ENCODE measurements at regions not wholly inside any gene's neighbourhood (a gene's known extent, or its start where the extent isn't known, plus 50 kb on each side); places are given as distances from the start of the nearest gene placed in this dataset.

GRCh38 chr1:38297842-38298241 lies 251.2 kb upstream of the POU3F1 start:
- Histone ChIP-seq H3K9me3 (ENCODE audit: control insufficient read depth, low read depth, low read length) (no peaks in the 10 kb centered on the region), H4K5ac (ENCODE audit: insufficient read length, low read depth, low read length) (no peak overlapping the region), H2BK12ac (ENCODE audit: insufficient read length, low read depth, low read length) (no peak overlapping the region), H3K23ac (ENCODE audit: insufficient read length, low read depth, low read length) (no peak overlapping the region), H3K9ac (ENCODE audit: extremely low read depth, insufficient read length, low read length) (no peak overlapping the region), H2BK15ac (ENCODE audit: low read depth, low read length) (no peak overlapping the region), H3K23me2 (ENCODE audit: insufficient read length, low read depth, low read length, poor library complexity, severe bottlenecking) (no peaks in the 10 kb centered on the region), H3K56ac (ENCODE audit: insufficient read length, low read depth, low read length) (no peak overlapping the region), H2AFZ (ENCODE audit: low read length) (no peak overlapping the region), H3T11ph (ENCODE audit: low read length) (no peak overlapping the region), H3K18ac (ENCODE audit: insufficient read length, low read depth, low read length) (no peak overlapping the region), H2BK120ac (ENCODE audit: low read depth, low read length, poor library complexity, severe bottlenecking) (no peak overlapping the region), H3K4me2 (ENCODE audit: insufficient read depth, insufficient read length, low read length) (no peak overlapping the region), H3K14ac (ENCODE audit: insufficient read depth, low read length) (no peak overlapping the region), H2BK5ac (ENCODE audit: insufficient read length, low read length) (no peak overlapping the region), H4K91ac (ENCODE audit: insufficient read length, low read depth, low read length) (no peak overlapping the region), H3K27ac (ENCODE audit: insufficient read length, low read depth, low read length) (no peak overlapping the region), H4K20me1 (ENCODE audit: control insufficient read depth, insufficient read depth, insufficient read length) (no peaks in the 10 kb centered on the region), H3K27me3 (ENCODE audit: insufficient read depth, low read length) (no peaks in the 10 kb centered on the region; the same call in 1 of the 2 replicates), H3K4me1 (ENCODE audit: insufficient read depth, low read length) (no peaks in the 10 kb centered on the region; the same call in 1 of the 2 replicates), H3K79me1 (ENCODE audit: insufficient read depth, low read depth, low read length, poor library complexity, severe bottlenecking) (no peaks in the 10 kb centered on the region), H2BK20ac (ENCODE audit: low read depth, low read length, poor library complexity, severe bottlenecking) (no peak overlapping the region), H4K8ac (replicated peaks; ENCODE audit: insufficient read length, low read depth, low read length) (no peak overlapping the region), H3K79me2 (ENCODE audit: insufficient read depth, low read length) (no peaks in the 10 kb centered on the region), H3K4ac (ENCODE audit: low read depth, low read length) (no peak overlapping the region), H2AK5ac (ENCODE audit: insufficient read length, low read length) (no peak overlapping the region)
- DNase-seq, result no peak
- Mint-ChIP-seq H3K27me3 (ENCODE audit: low read depth) (peaks cover 10% of the 10 kb centered on the region), H3K4me1 (peaks cover 4 to 12% of the 10 kb centered on the region in 2 experiments), H3K4me3 (no peak overlapping the region), H3K9me3 (peaks cover 4 to 10% of the 10 kb centered on the region in 2 experiments; a peak in 3 of 5 replicates), H3K27ac (no peak overlapping the region; a peak in 1 of 7 replicates), H3K36me3 (ENCODE audit: insufficient read depth in 1 of 3, low read depth in 3 of 3) (peaks cover 2 to 12% (median 3%) of the 10 kb centered on the region in 3 experiments; a peak in 4 of 7 replicates)
- no CpG with 5 or more reads among the region's 5 CpGs for WGBS (ENCODE audit: extremely low coverage, insufficient read length, low lambda C conversion rate)
- no peak for TF ChIP-seq CTCF (conservative IDR thresholded peaks at IDR 0.05)

Data from H9 (cell line).